ENCODE measurements at regions not wholly inside any gene's neighbourhood (a gene's known extent, or its start where the extent isn't known, plus 50 kb on each side); places are given as distances from the start of the nearest gene placed in this dataset.

DNA sequence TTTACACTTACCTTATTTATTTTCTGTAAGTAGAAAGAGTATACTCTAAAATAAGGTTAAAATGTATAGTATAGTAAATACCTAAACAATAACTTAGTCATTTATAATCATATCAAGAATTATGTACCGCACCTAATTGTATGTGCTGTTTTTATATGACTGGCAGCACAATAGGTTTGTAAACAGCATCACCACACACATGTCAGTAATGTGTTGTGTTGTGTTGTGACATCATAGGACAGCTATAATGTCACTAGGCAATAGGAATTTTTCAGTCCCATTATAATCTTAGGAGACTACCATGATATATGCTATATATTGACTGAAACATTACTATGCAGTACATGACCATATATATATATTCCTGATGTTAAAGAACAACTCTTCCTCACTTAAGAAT is 99.9 kb upstream of the CNTN4 start:
- H3K27ac ChIP-seq (ENCODE audit: low read length) = no peak overlapping the region
- H3K9me3 ChIP-seq (ENCODE audit: low read length) = no peaks in the 10 kb centered on the region
- H2AFZ ChIP-seq (ENCODE audit: low read depth, low read length) = no peak overlapping the region
- TF ChIP-seq EP300 (conservative IDR thresholded peaks at IDR 0.05; ENCODE audit: poor library complexity, severe bottlenecking) (peak; percentile 55), POLR2AphosphoS5 (IDR thresholded peaks at IDR 0.05) (peak; percentile 63), SMC3 (conservative IDR thresholded peaks at IDR 0.05; ENCODE audit: poor library complexity) (no peak)
- no peaks in the 10 kb centered on the region for H3K36me3 ChIP-seq (ENCODE audit: insufficient read depth, low read length)
- no peak overlapping the region for H3K4me2 ChIP-seq (ENCODE audit: low read length)
- H3F3A ChIP-seq (ENCODE audit: insufficient read depth, low read length, poor library complexity, severe bottlenecking) = no peaks in the 10 kb centered on the region
- no peaks in the 10 kb centered on the region for H4K20me1 ChIP-seq (ENCODE audit: insufficient read depth)
- H3K79me2 ChIP-seq (replicated peaks; ENCODE audit: insufficient read depth, low read length) = no peaks in the 10 kb centered on the region
- H3K27me3 ChIP-seq (ENCODE audit: insufficient read depth, low read depth, low read length) = no peaks in the 10 kb centered on the region
- H3K9ac ChIP-seq (ENCODE audit: low read length) = no peak overlapping the region
- H3K4me3 ChIP-seq (ENCODE audit: low read length) = no peak overlapping the region
- no peaks in the 10 kb centered on the region for H3K9me2 ChIP-seq (ENCODE audit: insufficient read depth, low read length)

DNA sequence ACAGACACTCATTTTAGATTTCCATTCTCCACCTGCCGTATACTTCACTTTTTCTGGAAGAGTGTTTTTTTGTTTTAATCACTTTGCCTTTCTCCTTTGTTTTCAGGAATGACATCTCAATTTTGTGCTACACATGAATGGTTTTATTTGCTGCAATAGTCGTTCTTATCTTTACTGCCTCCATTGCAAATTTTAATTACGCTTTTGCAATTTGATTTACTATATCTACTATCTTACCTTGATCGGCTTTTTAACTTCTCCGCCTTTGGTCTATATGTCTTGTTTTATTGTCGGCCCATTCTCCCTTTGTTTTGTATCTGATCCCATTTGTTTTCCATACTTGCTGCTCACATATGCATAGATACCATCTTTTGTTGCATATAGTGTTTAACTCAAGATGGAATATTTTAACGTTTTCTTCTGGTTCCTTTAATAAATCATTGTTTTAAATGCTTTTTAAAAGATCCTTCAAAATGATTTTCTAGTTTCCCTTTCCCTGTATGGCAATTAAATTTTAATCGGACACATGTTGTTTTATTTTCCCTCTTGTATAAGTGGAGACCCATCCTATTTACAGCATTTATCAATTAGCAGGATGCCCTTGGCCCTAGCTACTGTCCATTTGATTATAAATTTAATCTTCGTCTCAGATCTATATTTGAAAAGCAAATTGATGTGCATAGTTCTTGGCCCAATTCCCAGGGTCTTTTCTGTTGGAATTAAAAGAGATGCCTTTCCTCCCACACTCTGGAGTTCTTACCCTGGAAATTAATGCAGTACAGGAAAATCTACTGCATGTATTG is 97.2 kb upstream of the CNTN4 start:
- H3K27me3 ChIP-seq (ENCODE audit: insufficient read depth, low read depth, low read length) = no peaks in the 10 kb centered on the region
- H3K4me3 ChIP-seq (ENCODE audit: low read length) = no peak overlapping the region
- H3K27ac ChIP-seq (ENCODE audit: low read length) = no peak overlapping the region
- H4K20me1 ChIP-seq (ENCODE audit: insufficient read depth) = no peaks in the 10 kb centered on the region
- H2AFZ ChIP-seq (ENCODE audit: low read depth, low read length) = no peak overlapping the region
- no peaks in the 10 kb centered on the region for H3K36me3 ChIP-seq (ENCODE audit: insufficient read depth, low read length)
- H3K9me2 ChIP-seq (ENCODE audit: insufficient read depth, low read length) = no peaks in the 10 kb centered on the region
- H3K79me2 ChIP-seq (replicated peaks; ENCODE audit: insufficient read depth, low read length) = no peaks in the 10 kb centered on the region
- no peaks in the 10 kb centered on the region for H3K9me3 ChIP-seq (ENCODE audit: low read length)
- H3F3A ChIP-seq (ENCODE audit: insufficient read depth, low read length, poor library complexity, severe bottlenecking) = no peaks in the 10 kb centered on the region
- no peak overlapping the region for H3K9ac ChIP-seq (ENCODE audit: low read length)
- no peak overlapping the region for H3K4me2 ChIP-seq (ENCODE audit: low read length)
- no peak for TF ChIP-seq POLR2AphosphoS5 (IDR thresholded peaks at IDR 0.05)
- TF ChIP-seq, protein P1, sequence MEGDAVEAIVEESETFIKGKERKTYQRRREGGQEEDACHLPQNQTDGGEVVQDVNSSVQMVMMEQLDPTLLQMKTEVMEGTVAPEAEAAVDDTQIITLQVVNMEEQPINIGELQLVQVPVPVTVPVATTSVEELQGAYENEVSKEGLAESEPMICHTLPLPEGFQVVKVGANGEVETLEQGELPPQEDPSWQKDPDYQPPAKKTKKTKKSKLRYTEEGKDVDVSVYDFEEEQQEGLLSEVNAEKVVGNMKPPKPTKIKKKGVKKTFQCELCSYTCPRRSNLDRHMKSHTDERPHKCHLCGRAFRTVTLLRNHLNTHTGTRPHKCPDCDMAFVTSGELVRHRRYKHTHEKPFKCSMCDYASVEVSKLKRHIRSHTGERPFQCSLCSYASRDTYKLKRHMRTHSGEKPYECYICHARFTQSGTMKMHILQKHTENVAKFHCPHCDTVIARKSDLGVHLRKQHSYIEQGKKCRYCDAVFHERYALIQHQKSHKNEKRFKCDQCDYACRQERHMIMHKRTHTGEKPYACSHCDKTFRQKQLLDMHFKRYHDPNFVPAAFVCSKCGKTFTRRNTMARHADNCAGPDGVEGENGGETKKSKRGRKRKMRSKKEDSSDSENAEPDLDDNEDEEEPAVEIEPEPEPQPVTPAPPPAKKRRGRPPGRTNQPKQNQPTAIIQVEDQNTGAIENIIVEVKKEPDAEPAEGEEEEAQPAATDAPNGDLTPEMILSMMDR (IDR thresholded peaks at IDR 0.05; ENCODE audit: poor library complexity, severe bottlenecking) = no peak
- TF ChIP-seq EP300 (conservative IDR thresholded peaks at IDR 0.05; ENCODE audit: poor library complexity, severe bottlenecking) = no peak
- no peak for TF ChIP-seq TAF1 (IDR thresholded peaks at IDR 0.05; ENCODE audit: low read depth)
- TF ChIP-seq, protein P2, sequence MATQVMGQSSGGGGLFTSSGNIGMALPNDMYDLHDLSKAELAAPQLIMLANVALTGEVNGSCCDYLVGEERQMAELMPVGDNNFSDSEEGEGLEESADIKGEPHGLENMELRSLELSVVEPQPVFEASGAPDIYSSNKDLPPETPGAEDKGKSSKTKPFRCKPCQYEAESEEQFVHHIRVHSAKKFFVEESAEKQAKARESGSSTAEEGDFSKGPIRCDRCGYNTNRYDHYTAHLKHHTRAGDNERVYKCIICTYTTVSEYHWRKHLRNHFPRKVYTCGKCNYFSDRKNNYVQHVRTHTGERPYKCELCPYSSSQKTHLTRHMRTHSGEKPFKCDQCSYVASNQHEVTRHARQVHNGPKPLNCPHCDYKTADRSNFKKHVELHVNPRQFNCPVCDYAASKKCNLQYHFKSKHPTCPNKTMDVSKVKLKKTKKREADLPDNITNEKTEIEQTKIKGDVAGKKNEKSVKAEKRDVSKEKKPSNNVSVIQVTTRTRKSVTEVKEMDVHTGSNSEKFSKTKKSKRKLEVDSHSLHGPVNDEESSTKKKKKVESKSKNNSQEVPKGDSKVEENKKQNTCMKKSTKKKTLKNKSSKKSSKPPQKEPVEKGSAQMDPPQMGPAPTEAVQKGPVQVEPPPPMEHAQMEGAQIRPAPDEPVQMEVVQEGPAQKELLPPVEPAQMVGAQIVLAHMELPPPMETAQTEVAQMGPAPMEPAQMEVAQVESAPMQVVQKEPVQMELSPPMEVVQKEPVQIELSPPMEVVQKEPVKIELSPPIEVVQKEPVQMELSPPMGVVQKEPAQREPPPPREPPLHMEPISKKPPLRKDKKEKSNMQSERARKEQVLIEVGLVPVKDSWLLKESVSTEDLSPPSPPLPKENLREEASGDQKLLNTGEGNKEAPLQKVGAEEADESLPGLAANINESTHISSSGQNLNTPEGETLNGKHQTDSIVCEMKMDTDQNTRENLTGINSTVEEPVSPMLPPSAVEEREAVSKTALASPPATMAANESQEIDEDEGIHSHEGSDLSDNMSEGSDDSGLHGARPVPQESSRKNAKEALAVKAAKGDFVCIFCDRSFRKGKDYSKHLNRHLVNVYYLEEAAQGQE (IDR thresholded peaks at IDR 0.05; ENCODE audit: borderline replicate concordance) = no peak
- no peak for TF ChIP-seq RAD21 (conservative IDR thresholded peaks at IDR 0.05)
- TF ChIP-seq MXI1 (conservative IDR thresholded peaks at IDR 0.05; ENCODE audit: poor library complexity, severe bottlenecking) = no peak
- TF ChIP-seq SMC3 (conservative IDR thresholded peaks at IDR 0.05; ENCODE audit: poor library complexity) = no peak
- TF ChIP-seq EZH2 (IDR thresholded peaks at IDR 0.05; ENCODE audit: borderline replicate concordance, insufficient read depth, low read length, poor library complexity, severe bottlenecking) = no peak
